Sciatic nerve (tissue), 2 donors: ENCODE measurements at regions not wholly inside any gene's neighbourhood (a gene's known extent, or its start where the extent isn't known, plus 50 kb on each side); places are given as distances from the start of the nearest gene placed in this dataset.
"Not testable (repeated sequence)": the region's sequence is repeated elsewhere in the genome, so short reads cannot be mapped to it uniquely, and the experiment has no call there.

Experiments used
- ATAC-seq: fragments of 200-7000 bp; cut with Tn5 transposase; one replicate; pipeline ENCODE4 v1.9.1; 2020; ENCODE audit warnings: mild to moderate bottlenecking, moderate library complexity
- DNase-seq: peaks from one replicate; pipeline ENCODE4 v3.0.0-alpha.2; 2020; ENCODE audit warnings: low spot score
- intact Hi-C: fragments of 100-400 bp; cut with DNase I; formaldehyde crosslinking; loops from one replicate; pipeline ENCODE4 v1.14.2; 2022
- donor health status: DM: no; HTN: no; CAD: no.
- donor health status: DM: no; HTN: no; CAD: no.

GRCh38 chr10:120798276-120798675 is 52.9 kb upstream of the WDR11 start:
- ATAC-seq, DNase-seq, intact Hi-C loops: not testable (repeated sequence)

DNA sequence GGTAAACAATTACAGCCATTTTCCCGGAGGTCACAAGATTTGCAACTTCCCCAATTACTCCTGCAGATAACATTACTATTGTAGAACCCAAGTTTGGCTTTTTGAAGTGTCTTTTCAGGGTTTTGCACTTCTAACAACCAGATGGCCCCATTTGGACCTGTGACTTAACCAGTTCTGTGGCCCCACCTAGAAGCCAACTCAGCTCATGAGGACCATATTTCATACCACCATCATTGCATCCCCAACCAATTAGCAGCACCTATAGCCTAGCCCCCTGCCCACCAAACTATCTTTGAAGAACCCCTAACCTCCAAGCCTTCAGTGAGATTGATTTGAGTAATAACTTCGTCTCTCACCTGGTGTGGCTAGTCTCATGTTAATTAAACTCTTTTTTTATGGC is 51.3 kb upstream of the WDR11 start:
- intact Hi-C loops = no loop called here
- DNase-seq (no peak), ATAC-seq (no peak)

GRCh38 chr10:120800528-120801323 is 50.4 kb upstream of the WDR11 start:
- DNase-seq (no peak), ATAC-seq (no peak)
- intact Hi-C loops = no loop called here
